ENCODE measurements at regions not wholly inside any gene's neighbourhood (a gene's known extent, or its start where the extent isn't known, plus 50 kb on each side); places are given as distances from the start of the nearest gene placed in this dataset.

DNA sequence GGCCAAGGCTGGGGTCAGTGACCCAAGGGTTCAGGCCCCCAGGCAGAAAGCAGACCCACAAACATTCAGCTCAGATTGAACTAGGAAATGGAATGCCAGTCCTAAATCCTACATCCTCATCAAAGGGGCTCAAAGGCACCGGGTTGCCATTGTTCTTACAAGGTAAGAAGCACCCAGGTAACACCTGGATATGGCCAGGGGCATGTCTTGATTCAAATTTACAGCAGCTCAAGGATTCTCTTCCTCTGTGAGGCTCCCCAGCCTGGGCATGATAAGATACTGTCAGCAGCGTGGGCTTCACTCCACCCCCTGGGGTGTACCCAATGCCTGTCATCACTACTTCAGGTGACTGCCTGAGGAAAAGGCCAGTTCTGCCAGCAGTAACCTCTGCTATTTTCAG, 92.1 kb upstream of the FSTL4 start:
- DNase-seq, result no peak

DNA sequence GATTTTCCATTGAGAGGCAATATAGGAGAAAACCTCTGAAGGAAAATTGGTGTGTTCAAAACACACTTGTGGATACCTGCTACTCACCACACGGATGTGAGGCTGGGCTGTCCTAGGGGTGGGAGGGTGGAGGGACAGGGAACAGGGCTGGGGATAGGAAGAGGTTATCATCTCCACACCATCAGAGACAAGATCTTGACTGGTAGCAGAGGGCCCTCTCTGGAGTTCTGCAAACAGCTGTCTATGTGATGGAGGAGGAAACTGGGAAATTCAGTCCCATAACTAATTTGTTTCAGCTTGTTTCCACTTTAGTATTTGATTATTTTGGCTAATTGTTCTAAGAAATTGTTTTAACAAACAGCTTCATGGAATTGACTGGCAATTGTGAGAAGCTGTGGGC, 91.6 kb upstream of the FSTL4 start:
- no peak for DNase-seq

DNA sequence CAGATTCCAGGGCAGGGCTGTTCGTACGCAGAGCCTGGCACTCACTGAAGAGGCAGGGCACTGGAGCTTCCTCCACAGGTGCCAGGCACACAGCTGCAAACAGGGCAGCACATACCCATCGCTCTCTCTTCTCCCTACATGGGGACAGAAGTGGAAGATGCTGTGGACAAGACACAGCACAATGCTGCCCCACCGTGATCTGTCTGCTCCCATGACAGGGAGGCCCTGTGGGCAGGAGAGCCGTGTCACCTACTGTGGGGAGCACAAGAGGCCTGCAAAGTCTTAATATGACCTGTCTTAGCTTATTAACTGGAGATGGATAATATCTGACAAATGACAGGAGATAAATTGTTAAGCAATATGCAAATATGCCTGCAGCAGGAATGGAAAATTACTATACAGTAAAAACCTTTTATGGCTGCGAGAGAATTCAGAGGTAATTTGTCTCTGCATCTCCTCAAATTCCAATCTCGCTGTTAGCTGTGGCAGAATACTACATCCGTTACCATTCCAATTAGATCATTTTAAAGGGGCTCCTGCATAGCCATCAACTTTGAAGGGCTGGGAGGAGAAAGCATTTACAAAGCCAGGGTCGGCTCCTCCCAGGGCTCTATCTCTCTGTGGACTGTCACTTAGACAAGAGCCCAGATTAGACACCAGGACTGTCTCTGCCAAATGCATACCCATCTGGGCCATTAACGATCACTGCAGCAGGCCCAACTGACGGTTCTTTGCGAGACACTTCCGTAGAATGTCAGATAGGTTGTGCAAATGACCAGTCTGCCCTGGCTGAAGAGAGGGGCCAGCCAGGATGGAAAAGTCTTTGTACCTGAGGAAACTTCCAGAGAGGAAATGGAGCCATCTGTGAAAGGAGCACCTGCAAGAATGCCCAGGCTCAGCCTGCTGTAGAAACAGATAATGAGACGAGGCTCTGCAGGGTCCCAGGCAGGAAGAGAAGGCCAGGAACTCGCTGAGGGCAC, 90.7 kb upstream of the FSTL4 start:
- DNase-seq, result no peak

DNA sequence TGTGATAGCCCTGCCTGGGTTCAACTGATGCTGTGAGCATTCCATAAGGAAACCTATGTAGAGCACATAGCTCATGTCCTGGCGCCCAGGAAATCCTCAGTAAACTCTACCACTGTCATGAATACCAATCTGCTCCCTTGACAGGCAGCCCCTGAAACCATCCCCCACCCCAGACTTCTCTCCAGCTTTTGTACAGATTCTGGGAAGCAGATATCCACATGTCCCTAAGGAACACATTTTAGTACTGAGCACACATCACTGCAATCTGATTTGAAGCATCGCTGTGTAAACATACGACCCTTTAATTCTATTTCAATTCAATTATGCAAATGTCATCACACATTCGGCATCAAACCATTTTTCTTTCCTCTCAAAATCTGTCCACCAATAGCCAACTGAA, 89.5 kb upstream of the FSTL4 start:
- no peak for DNase-seq

DNA sequence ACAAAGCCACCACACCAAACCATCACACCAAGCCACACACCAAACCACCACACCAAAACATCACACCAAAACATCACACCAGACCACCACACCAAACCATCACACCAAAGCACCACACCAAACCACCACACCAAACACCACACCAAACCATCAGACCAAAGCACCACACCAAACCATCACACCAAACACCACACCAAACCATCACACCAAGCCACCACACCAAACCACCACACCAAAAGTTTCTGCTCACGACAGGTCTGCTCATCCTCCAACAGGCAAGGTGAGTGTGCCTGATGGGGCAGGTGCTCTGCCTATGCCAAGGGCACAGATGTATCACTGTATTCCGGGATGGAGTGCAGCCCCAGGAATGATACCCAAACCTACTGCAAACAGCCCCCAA, 87.9 kb upstream of the FSTL4 start:
- DNase-seq, result no peak

DNA sequence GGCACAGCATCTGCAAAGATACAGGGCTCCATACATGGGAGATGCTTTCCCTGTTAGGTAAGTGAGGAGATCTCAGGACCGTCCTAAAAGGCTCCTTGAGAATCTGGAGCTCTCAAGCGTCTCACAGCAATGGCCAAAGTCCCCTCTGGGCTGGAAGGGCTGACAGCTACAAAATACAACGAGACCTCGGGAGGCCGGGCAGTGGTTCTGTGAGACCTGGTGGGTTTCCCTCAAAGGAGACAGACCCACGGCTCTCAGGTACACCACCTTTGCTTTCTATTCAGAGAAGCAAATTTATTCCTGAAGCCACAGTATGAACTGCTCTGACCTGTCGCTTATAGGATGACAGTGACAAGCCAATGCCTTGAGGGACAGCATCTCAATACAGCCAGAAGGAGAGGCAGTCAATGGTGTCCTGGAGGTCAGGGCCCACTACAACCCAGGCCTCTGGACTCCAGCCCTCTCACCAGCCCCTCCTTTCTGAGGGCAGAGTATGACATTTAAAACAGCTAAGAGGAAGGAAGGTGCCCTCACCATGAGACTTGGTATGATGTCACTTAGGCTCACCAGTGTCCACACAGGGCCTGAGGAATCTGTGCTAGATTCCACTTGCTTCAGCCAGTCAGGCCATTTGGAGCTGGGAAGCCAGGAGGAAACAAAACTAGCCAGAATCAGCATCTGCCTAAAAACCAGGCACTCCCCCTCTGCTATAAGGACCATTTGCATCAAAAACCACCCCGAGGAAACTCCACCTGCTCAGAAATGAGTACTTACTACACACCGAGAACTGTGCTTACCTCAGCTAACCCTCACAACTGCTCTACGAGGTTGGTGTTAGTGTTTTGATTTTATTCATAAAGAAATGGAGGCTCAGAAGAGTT, 86.5 kb upstream of the FSTL4 start:
- DNase-seq, result no peak

DNA sequence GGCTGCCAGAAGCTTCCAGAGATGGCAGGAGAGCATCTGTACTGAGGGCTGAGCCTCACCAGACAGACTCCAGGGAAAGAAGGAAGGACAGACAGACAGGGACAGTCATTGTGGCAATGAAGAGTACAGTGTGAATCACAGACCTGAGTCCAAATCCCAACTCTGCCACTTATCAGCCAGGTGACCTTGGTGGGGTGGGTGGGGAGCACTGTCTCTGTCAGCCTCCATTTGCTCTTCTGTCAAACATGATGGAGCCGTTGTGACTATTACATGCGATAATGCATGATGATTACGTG, 85.9 kb upstream of the FSTL4 start:
- DNase-seq, result no peak

DNA sequence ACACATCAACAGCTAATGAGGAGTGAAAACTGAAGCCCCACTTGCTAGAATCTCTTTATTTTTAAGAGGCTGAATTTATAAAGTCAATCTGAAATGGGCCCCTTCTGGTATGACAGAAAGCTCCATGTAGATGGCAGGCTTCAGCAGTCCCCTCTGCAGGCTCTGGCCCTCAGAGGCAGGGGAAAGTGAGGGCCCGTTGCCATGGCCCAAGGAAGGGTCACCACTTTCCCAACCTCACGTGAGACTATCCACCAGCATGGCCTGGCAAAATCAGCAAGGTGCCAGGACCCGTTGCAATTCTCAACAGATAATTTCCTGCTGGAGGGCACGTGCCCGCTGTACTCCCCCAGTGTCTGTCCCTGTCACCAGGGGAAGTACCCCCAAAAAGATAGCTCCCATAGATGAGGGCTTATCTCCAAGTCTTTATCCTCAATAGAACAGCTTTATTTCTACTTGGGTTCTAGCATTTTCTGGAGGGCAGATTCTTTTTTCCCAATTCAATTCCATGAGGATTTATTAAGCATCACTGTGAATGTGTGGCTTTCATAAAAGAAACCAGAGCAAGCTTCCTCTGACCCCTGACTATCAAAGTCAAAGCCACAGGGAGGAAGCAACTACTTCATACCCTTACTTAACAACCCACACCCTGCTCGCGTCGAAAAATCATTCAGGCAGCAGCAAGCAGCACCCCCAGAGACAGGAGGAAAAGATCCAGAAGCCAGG, 85.4 kb upstream of the FSTL4 start:
- no peak for DNase-seq

DNA sequence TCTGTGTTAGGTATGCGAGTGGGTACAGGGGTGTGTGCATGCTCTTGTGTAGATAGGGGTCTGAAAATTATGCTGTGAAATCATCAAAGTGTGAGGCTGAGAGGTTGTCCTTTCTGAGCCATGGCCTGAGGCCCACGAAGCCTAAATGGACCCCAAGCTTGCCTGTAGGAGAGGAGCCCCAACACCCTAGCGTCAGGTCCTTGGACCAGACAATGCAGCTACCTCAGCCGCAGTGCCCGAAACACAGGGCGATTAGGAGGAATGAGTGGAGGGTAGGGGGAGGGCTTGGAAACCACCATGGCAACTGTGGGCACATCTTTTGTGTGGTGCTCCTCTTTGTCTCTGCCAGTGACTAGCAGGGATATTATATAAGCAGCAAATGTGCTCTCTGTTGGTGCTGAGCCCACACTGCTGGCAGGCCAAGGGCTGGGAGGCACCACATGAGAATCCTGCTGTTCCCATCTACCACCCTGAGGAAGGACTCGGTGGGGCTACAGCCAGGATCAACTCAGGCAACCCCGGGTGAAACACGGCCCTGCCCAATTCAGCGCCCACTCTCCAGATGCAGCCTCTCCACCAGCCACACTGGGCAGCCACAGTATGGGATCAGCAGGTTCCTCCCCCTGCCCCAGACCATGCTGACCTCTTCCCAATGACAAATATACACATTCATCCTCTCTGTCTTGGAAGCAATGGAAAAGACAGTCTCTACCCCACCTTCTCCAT, 84.6 kb upstream of the FSTL4 start:
- DNase-seq, result no peak

DNA sequence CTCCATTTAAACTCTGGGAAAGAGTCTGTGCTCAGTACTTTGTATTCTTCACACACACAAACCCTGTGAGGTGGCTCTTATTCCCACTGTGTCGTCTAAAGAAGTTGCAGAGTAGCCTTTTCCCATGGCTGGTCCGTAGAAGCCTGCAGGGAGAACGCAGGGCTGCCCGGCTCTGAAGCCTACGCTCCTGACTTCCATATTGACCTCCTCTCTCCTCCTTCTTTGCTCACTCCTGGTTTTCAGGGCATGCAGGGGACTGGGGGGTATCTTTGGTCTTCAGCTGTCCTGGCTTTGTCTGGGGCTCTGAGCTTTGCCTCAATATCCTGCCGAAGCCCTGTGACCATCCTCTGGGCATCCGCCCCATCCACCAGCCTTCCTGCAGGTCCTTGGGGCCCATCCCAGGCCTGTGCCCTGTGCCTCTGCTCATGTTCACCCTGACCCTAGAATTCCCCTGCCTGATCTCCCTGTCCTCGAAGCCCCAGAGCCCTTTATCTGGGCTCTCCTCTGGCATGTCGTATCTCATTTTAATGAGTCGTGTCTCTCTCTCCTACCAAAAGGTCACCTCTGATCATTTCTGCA, 83.8 kb upstream of the FSTL4 start:
- DNase-seq, result no peak

DNA sequence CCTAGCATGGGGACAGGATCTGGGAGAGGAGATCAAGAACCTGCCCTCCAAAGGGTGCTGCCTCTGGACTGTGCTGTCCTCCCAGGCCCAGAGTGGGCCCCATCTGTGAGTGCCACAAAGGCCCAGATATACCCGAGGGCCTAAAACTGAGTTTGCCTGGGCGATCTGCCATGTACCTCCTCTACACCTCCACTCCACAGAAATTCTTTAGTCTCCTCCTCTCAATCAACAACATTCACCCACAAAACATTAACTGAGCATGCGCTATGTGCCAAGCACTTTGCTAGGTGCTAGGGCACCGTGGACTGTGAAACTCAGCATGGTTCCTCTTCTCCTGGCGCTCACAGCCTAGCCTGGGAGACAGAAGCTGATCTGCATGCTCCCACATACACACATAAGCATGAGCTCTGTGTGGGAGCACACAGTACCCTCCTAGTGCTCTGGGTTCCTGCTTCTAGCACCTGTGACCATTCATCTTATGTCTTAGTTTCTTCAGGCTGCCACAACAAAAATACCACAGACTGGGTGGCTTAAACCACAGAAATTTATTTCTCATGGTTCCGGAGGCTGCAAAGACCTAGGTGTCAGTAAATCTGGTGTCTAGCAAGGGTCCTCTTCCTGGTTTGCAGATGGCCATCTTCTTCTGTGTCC, 82.0 kb upstream of the FSTL4 start:
- no peak for DNase-seq

DNA sequence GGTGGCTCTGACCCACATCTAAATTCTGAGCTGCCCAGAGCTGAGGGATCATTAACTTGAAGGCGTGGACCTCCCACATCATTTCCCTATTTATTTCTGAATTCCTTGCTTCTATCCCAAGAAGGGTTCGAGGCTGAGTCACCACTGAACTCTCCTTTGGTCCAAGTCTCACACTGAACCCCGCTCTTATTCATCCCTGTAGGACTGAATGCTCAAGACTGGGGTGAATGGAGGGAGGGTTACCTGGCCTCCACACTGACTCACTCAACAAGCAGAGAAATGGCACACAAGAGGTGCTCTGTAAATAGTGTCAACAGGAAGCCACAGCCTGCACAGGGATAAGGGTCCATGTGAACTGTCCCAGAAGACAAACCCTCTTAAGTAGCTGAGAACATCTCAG, 79.1 kb upstream of the FSTL4 start:
- DNase-seq, result no peak

DNA sequence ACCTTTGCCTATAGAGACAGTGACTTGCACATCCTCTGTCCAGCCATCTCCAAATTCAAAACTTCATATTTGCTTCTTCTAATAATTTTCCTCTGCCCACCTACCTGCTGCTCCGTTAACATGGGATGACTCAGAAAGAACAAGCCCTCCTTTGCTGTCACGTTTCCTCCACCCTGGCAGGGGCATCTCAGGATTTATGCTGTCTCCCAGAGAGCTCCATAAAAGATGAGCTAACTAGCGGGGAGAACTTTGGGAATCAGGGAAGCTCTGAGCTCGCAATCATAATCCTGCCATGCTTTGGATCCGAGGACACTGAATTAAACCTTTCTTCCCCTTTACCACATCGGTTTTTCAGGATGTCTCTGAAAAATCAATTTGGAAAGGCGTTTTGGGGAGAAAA, 78.4 kb upstream of the FSTL4 start:
- DNase-seq, result no peak

DNA sequence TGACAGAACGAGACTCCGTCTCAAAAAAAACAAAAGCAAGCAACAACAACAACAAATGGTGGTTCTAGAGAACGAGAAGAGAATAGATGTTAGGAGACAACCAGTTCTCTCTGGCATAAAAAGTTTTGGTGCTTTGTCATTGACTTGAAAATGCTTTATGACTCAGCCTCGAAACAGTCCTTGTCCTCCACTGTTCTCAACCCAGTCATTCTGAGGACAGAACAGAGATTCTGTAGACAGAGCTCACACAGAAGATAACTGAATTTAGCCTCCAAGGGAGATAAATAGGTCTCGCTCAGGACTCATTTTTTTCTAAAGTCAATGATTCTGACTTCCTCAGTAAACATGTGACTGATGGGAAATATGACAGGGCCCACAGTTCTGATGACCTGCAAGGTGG, 76.0 kb upstream of the FSTL4 start:
- DNase-seq, result no peak

DNA sequence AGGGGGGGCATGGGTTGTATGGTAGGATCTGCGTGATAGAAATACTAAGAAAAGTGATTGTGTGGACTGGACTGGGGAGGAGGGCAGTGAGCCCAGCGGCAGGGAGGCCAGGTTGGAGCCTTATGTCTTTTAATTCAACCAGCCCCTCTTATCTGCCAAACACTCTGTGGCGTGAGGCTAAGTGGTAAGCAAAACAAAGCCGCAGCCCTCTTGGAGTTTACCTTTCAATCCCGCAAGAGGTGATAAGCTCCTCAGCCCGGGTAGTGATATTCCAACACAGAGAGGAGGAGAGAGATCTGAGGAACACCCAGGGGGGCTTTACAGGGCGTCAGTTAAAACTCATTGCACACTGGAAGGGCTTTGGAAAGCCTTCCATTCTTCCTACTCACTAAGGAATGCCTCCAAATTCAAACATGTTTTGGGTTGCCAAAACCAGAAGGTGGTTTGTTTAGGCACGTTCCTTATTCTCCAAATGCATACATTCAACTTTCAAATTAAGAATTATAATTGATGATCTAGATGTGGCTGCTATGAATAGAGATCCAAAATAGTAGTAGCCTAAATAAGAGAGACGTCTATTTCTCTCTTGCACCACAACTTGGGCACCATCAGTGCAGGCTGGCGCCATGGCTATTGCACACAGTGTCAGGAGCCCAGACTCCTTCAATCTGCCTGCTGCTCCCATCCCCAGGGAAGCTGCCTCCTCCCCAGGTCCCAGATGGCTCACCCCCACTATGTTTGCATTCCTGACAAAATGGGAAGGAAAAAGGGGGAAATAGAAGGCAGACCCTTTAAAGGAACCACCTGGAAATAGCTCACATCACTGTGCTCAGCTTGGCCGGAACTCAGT, 75.1 kb upstream of the FSTL4 start:
- DNase-seq, result no peak

DNA sequence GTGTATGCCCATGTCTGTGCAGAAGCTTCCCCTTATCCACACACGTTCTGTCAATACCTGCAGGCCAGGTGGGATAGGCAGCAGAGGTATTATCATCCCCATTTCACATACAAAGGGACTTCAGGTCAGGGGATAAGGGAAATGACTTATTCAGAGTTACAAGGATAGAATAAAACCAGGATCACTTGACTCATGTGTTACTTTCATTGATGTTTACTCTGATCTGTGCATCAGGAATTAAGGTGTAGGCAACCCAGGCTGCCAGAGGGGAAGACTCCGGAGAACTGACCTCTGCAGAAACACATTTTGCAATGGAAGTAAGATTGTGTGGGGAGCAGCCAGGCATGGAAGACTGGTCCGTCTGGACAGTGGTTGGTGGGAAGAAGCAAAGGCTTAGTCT, 74.2 kb upstream of the FSTL4 start:
- no peak for DNase-seq

DNA sequence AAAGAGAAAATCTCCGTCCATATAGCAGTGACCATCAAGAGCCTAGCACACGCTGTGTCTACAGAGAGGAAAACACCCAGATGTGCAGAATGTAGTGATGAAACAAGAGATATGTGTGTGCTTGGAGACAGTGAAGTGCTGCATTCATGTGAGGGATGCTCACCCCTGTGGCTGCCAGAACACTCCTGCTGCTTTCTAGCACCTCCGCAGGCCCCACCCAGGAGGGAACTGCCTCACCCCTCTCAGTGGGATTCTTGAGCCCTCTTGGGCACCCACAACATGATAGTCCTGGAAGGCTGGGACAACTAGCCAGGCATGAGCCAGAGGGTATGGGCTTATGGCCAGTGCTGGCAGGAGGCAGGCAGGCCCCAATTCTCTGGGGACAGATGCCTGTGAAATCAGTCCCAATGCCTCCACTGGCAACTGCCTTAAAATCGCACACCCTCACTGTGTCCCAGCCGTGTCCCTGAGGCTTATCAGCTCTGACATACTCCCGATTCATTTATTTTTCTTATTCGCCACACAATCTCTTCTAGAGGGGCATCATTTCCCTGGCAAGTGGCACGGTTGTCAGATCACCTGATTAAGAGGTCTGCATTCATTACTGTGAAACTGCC, 73.2 kb upstream of the FSTL4 start:
- DNase-seq, result no peak

DNA sequence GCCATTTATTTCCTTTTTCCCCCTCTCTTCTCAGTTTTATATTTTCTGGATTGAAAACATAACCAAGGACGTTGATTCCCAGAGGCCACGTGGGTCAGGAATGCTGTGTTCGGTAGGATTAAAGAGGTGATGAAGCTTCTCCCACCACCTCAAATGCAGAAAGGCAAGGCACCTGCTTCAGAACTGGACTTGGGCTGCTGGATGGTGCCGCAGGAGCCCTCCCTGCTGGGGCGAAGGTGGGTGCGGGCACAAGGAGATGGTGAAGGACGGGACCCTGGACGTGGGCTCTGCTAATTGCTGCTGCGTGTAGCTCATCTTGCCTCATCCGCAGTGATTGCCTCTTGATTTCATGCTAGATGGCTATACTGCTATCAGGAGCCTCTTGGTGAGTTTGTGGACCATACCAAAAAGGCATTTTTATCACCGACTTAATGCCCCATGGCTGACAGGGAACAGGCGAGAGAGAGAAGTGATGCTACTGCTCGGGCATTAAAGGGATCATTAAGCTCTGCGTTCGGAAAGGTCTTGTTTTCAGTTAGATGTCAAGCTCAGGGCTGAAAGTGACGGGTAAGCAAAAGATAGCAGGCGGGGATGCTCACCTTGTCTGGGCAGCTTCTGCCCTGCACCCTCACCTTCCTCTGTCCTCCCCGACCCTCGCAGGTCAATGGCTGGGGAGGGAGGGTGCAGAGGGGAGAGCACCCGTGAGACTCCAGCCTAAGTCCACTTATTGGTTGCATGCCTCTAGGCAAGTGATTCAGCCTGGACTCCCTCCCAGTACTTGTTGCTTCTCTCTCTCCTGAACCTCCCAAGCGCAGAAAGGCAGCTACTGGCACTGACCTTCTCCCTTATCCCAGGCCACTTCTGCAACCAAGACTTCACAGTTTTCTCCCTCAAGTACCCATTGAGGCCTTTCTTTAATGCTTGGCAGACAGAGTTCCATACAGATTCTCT, 71.6 kb upstream of the FSTL4 start:
- no peak for DNase-seq

DNA sequence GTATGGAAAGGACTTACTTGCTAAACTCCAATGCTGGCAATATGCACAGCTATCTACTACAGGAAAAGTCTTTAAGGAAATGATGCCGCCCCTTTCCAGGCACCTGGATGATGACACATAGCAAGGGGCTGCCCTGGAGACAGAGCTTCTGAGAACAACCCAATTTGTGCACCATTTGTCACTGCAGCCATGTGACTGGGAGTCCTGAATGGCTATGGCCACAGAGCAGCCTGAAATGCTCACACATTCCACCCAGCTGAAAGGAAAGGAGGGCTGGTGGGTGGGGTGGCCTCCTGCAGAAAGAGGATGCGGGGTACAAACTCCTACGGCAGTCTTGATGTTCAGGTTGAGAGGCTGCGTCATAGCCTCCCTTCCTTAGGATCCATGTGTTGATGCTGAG, 70.1 kb upstream of the FSTL4 start:
- DNase-seq, result no peak

All from retina (tissue), 1 donor.